ENCODE measurements at regions not wholly inside any gene's neighbourhood (a gene's known extent, or its start where the extent isn't known, plus 50 kb on each side); places are given as distances from the start of the nearest gene placed in this dataset.
A peak's percentile ranks its signal among the peaks of the same experiment; 100 is the strongest.

DNA sequence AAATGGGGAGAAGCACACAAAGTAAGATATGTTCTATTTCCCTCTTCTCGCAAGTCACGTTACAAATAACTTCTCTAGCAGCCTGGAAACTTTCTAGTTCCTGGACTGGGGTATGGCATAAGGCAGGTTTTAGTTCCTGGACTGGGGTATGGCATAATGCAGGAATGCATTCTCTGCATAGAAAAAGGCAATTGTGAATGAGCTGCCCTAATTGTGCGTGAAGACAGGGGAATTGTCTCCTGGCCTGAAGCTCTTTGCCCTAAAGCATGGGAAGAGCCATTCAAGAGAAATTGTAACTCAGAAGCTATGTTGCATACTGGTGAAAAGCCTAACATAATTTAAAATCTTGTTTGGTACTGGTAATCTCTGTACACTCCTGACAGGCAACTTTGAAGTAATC is 54.3 kb upstream of the CBLB start:
- no peak for DNase-seq

GRCh38 chr3:105927741-105928140 is 58.9 kb upstream of the CBLB start:
- no peak for DNase-seq

DNA sequence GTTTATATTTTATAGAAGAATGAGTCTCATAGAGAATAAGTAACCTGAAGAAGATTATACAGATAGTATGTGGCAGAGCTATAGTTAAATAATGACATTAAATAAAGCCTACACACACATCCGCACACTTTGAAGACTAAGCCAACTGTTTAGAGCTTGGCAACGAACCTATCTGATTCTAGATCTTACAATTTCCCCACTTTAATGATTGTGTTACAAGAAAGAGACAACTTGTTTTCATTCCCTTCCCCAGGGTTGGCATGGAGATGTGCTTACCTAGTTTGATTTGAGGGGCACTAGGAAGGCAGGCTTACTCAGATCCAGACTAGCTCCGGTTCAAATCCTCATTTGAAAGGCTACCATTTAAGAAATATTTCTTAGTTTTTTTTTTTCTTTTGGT is 61.9 kb upstream of the CBLB start:
- DNase-seq, result no peak

DNA sequence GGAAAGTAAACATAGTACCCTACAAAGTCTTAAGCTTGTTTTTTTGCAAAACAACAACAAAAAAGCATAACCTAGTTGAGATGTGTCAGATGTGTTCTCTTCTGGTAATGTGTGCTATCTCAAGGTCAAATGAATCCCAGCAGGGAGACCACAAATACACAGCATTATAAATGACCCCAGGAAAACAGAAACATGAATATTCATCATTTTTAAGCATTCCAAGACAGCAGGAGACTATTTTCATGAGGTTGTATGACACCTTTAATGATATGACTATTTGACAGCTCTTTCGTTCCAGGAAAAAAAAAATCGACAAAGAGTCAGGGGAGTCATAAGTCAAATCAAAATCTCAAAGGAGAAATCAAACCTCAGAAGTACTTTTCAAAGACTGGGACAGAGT is 62.7 kb upstream of the CBLB start:
- no peak for DNase-seq

DNA sequence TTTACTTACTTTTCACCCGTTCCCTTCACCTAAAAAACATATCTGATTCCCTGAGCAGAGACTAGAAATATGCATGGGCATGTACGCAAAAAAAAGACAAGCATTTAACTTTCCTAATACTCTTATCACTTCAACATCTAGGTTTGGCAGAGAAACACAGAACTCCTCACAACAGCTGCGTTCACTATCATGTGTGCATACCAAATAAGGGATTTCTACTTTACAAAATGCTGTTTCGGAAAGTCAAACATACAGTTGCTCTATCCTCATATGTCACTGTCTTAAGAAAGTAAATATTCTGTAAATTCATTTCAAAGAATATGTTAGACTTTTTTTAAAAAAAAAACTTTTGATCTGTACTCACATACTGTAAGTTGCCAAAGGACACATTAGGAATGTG is 65.1 kb upstream of the CBLB start:
- no peak for DNase-seq

DNA sequence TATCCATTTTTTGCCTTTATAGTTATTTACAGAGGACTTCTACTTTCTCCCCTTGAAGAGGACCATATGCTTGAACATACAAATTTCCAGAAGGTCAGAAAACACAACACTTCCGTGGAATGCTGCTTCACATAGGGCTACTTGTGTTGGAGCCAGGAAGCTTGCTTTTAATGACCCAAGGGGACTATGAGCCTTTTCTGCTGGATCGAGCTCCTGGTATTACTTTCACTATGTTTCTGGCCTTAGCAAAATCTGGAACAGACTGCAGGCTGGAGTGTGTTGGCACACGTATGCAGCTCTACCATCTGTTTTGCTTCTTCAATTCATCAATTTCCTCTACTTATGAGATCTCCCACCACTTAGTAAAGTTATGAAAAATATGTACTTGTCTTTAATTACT is 69.3 kb upstream of the CBLB start:
- no peak for DNase-seq

DNA sequence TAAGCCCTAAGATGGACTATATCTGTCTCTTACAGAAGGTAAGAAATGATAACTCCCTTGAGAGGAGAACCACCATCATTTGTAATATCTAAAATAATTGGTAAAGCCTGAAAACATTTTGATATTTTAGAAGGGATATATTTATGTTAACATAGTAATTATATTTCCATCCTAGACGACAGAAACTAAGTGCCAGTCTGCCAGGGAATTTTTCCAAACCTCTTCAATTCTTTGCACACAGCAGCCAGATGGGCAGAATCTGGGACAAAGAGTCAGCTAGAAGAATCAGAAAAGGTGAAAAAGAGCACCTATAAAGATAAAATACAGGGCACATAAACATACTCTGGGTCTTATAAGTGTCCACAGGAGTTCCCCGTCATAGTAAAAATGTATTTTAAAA is 70.0 kb upstream of the CBLB start:
- no peak for DNase-seq

DNA sequence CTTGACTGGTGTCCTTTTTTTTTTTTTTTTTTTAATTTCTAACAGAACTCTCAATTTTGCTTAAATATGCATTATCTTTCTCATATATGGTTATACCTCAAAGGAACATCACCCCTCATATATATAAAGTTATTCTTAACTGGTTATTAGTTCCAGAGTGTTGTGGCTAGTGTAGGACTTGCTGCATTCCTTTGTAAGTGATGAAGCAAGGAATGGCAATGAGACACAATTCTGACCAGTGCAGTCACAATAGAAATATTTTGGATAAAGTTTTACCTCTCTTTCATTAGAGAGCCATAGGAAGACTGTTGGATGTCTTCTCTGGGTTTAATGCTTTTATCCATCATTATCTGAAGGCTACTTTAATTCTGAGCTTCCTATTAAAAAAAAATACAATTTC is 75.5 kb upstream of the CBLB start:
- DNase-seq, result no peak

DNA sequence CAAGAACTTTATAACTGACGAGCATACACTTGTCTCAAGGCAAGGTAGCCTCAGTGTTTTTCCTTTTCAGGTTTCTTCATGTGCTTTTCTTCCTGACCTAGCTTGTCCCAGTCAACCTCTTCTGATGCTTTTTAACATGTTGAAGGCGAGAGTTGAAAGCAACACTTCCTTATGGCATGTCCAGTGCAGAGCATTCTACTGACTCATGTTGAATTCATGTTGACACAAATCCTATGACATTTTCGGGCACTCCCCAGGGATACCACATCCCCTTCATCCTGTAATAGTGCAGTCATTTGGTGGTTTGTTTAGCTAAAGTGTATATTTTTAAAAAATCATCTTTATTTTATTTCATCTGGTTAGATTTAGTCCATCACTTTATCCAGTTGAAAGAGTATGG is 75.9 kb upstream of the CBLB start:
- DNase-seq, result no peak

DNA sequence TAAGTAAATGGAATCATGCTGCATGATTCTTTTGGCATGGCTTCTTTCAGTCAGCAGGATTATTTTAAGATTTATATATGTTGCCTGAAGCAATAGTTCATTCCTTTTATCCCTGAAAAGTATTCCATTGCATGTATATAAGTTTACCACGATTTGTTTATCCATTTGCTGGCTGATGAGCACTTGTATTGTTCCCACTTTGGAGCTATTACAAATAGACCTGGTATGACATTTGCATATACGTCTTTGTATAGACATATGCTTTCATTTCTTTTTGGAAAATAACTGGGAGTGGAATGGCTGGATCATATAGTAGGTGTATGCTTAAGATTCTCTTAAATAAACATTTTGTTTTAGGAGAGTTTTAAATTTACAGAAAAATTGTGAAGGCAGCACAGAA is 79.3 kb upstream of the CBLB start:
- DNase-seq, result no peak

DNA sequence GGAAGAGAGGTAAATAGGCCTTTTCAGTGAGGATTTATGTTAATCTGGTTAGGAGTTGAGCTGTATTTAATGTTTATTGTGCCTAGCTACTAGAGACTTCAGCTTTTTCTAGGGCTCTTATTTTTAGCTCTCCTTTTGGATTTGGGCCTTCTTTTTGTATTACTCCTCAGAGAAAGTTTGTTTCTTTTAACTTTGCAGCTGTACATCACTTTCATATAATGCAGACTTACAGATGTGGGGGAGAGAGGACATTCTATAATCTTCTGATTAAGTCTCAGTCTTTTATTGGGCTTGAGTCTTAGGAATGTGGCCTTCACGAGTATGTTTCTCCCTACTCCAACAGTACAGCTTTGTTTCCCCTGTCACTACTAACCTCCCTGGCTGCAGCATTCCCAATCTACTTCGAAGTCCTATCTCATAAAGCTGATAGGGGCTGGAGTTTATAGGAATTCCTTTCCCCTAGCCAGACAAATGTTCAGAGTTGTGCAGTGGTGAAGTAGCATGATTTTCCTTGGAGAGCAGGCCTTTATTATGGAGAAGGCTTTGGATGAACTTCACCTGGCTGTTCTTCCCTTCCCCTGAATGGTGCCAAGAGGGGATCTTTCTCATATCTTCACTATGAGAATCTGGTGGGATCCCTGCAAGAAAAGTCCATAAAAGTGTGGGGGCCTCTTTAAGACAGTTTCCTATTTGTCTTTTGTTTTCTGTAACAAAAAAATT is 82.2 kb upstream of the CBLB start:
- DNase-seq, result no peak

DNA sequence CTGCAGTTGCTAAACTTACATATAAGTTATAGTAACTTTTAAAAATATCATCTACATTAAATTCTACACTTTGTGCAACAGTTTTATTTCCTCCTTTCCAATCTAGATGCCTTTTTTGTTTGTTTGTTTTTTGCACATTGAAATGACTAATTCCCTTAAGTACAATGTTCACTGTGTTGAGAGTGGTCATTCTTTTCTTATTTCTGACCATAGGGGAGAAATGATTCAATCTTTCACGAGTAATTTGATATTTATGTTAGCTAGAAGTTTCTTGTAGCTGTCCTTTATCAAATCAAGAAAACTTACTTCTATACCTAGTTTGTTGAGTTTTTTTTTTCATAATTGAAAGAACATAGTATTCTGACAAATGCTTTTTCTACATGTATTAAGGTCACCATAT is 85.0 kb upstream of the CBLB start:
- no peak for DNase-seq

DNA sequence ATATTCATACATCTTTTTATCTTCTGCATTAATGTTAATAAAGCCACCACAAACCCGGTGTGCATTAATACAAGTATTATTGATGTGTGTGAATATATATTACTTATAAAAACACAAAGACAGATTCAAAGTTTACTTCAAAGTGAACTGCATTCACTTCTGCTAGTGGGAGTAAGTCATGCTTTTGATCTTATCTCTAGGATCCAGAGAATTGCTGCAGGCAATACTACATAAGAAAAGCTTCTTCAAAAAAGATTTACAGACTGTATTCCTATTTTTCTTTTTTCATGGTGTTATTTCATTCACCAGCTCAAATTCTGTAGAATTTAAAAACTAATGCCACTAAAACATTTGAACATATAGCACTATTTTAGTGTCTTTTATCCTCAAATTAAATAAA is 87.5 kb upstream of the CBLB start:
- DNase-seq, result no peak

DNA sequence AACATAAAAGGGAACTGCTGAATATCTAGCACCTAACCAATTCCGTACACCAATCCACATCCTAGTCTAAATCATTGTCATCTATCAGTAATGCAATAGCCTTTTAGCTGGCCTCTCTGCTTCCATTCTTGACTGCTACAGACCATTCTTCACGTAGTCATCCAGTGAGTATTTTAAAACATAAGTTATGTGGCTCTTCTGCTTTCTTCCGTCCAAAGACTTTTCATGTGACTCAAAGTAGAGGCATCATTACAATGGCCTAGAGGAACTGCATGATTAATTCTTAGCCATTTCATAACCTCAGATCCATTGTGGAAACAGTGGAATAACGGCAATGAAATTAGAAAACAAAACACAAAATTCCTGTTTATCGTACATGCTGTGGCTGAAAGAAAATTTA is 88.9 kb upstream of the CBLB start:
- DNase-seq, result peak; percentile 58

DNA sequence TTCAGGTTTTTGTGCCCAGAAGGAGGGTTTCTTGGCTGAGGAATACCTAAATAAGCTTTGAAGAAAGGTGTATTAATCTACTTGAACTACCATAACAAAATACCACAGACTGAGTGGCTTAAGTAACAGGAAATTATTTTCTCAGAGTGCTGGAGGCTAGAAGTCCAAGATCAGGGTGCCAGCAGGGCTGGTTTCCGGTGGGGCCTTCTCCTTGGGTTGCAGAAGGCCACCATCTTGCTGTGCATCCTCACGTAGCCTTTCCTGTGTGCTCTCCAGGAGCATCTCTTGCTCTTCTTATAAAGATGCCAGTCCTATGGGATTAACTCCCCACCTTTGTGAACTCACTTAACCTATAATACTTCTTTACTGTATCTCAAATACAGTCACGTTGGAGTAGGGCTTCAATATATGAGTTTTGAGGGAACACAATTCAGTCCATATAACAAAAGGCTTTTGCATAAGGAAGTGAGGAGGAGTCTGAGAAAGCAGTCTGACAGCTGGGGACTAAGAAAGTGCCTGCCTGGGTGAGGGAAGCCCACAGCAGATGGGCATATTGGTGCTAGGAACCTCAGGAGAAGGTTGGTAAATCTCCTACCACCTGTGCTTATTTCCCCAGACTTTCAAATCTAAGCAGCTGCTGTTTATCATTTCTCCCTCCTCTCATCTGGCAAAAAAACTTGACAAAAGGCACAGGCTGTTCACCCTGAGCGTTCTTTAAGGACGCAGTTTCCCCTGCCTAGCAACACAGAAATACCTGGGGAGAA is 89.6 kb upstream of the CBLB start:
- DNase-seq, result no peak

DNA sequence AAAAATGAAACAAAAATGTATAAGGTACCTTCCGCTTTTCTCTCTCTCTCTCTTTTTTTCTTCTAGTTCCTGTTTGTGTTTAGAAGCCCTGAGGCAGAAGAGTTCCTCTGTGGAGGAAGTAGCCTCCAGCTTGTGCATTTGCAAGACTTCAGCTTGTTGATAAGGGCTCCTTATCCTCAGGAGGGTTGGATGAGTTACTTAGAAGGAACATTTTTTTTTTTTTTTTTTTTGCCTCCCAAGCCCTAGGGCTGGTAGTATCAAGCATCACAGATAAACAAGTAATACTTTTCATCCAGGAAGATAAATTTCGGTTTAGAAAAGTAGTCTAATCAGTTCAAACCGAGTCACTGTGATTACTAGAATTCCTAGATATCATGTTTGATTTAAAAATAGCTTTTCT is 91.0 kb upstream of the CBLB start:
- no peak for DNase-seq

DNA sequence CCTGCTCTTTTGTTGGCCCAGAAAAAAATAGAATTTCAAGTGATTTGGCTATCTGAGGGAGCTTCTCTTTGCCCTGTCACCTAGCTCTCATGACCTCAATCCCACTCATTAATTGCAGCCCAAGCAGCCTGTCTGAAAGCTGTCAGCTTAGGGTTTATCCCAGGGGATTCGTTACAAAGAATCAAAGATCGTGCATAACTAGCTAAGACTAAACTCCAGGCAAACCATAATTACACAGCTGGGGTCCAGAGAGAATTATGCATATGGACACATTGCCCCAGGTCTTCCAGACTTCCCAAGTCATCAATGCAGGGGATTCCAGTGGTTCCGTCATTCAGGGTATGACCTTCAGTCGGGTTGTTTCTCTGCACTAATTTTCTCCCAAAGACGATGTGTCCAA is 91.6 kb upstream of the CBLB start:
- no peak for DNase-seq

- no peak for DNase-seq
These were observed 94.3 kb upstream of the CBLB start for GRCh38 chr3:105963161-105963560.

DNA sequence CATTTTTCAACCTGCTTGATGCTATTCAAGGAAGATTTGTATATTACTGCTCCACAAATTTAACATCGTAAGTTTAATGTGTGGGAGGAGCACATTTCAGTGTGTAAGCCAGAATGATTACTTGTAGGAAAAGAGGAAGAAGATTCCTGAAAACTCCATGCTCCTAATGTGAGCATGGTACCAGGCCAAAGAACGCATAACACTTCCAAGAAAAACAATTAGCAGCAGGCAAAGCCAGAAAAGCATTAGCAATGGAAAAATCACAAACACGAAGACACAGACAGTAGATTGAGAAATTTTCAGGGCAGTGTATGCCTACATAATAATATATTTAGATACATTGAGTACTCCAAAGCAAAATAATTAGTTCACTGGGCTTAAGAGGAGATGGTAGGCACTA is 96.6 kb upstream of the CBLB start:
- DNase-seq, result peak; percentile 32

- peak; percentile 77 for DNase-seq
These were observed 98.3 kb upstream of the CBLB start for GRCh38 chr3:105967117-105967516.

DNA sequence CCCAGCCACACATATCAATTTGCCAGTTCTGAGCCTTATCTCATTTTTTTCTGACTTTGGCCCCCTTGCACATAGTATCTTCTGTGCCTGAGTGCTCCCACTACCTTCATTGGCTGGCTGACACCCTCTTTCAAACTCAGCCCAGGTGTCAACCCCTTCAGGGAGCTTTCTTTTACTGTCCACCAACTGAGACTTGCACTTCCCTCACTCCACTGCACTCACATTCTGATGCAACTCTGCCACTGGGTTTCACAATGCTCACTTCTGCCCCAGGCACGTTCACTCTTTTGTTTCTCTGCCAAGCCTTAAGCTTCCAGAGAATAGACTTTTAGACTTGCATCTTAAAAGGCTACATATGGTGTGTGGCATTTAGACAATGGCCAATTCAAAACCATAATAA is 101.5 kb upstream of the CBLB start:
- DNase-seq, result no peak

DNA sequence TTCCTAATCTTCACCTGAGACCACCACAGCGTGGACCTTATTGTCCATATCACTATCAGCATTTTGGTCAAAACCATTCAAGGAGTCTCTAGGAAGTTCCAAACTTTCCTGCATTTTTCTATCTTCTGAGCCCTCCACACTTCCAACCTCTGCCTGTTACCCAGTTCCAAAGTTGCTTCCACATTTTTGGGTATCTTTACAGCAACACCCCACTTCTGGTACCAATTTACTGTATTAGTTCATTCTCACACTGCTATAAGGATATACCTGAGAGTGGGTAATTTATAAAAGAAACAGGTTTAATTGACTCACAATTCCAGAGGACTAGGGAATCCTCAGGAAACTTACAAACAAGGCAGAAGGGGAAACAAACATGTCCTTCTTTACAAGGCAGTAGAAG is 103.3 kb upstream of the CBLB start:
- no peak for DNase-seq

GRCh38 chr3:105974381-105974780 is 105.6 kb upstream of the CBLB start:
- DNase-seq, result no peak

DNA sequence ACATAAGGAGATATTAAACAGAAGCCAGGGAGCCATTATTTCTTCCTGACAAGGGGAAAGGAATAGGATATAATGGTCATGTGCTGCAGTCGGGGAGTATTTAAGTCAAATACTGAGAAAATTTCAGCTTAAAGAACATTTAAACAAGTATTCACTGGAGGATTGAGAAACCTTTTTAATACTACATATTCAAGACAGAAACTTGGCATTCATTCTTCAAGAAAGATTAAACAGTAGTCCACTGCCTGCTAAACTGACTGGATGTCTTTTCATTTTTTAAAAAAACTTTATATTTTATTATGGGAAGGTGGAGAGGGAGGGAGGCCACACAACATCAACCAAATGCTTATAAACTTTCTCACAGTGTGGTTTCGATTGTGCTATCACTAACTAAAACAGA is 107.4 kb upstream of the CBLB start:
- DNase-seq, result no peak

DNA sequence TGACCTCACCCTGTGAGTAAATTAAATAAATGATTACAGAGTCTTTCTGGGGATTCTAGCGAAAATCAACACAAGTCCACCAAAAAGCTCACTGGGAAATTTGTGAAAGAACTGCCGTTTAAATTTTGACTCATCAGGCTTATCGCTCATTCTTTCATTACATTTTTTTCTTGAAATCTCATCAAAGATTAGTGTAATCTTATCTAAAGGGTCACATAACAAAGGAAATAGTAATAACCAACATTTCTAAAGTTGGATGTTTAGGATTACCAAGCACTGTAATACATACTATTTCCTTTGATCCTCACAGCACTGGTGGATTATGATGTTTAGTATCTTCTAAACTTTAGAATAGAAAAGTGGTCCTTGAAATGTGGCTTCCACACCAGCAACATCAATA is 111.1 kb upstream of the CBLB start:
- DNase-seq, result no peak
